Spleen (tissue), 7 donors: ENCODE measurements at regions not wholly inside any gene's neighbourhood (a gene's known extent, or its start where the extent isn't known, plus 50 kb on each side); places are given as distances from the start of the nearest gene placed in this dataset.
A peak's percentile ranks its signal among the peaks of the same experiment; 100 is the strongest.

Experiments used
- CTCF ChIP-seq, 11 experiments: fragments of 200-600 bp in 7 of 11; fragments of 450-650 bp in 4 of 11; sonication (generic) in 4 of 11; IDR thresholded peaks in 8 of 11; conservative IDR thresholded peaks in 3 of 11; 1 replicate in 7 of 11; 2 replicates in 4 of 11; pipeline versions ENCODE4 v1.4.0 to v1.8.0; 2016 to 2021; ENCODE audit warnings: antibody characterized with exemption in 11 of 11, inconsistent platforms in 4 of 11, mild to moderate bottlenecking in 1 of 11
- POLR2AphosphoS5 ChIP-seq, 3 donors: sonication (generic); formaldehyde crosslinking; IDR thresholded peaks; one replicate each; pipeline ENCODE4 v1.5.1; 2017; ENCODE audit warnings: antibody characterized with exemption in 3 of 3
- donor health status: DM: no; HTN: no; CAD: no; lungs with moderate emphysema.
- donor health status: DM: no; HTN: no; CAD: no.
- donor health status: DM: no; HTN: no; CAD: no.

GRCh38 chr2:128524183-128524582, 205.5 kb upstream of the HS6ST1 start:
- TF ChIP-seq CTCF (IDR thresholded peaks at IDR 0.05 in 8 of 11, conservative IDR thresholded peaks at IDR 0.05 in 3 of 11), result no peak
- peak in 2 of 3 donors; percentile 73 to 82 for TF ChIP-seq POLR2AphosphoS5 (IDR thresholded peaks at IDR 0.05)
